GM19351 (cell line): ENCODE measurements at regions not wholly inside any gene's neighbourhood (a gene's known extent, or its start where the extent isn't known, plus 50 kb on each side); places are given as distances from the start of the nearest gene placed in this dataset.
"Not testable (repeated sequence)": the region's sequence is repeated elsewhere in the genome, so short reads cannot be mapped to it uniquely, and the experiment has no call there.

Experiments
- ATAC-seq: cut with Tn5 transposase; IDR thresholded peaks from one replicate; pipeline ENCODE4 v1.9.1; 2021; ENCODE audit warnings: mild to moderate bottlenecking, moderate library complexity; ENCODE audit not compliant: unreplicated experiment

DNA sequence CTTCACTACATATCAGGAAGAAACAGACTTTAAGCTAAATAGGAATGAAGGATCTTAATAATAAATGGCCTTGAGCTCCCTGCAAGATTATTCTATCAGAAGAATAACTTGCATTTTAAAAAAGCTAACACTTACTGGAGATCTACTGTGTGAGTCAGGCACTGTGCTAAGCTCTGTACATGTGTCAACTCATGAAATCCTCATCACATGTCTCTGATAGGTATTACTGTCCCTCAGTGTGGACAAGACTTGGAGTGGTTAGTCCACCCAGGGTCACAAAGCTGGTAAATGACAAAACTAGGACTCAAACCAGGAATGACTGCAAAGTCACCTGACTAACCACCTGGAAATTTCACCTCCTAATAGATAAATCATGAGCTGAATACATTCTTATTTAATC lies 57.1 kb upstream of the KCTD7 start:
- ATAC-seq: no peak

DNA sequence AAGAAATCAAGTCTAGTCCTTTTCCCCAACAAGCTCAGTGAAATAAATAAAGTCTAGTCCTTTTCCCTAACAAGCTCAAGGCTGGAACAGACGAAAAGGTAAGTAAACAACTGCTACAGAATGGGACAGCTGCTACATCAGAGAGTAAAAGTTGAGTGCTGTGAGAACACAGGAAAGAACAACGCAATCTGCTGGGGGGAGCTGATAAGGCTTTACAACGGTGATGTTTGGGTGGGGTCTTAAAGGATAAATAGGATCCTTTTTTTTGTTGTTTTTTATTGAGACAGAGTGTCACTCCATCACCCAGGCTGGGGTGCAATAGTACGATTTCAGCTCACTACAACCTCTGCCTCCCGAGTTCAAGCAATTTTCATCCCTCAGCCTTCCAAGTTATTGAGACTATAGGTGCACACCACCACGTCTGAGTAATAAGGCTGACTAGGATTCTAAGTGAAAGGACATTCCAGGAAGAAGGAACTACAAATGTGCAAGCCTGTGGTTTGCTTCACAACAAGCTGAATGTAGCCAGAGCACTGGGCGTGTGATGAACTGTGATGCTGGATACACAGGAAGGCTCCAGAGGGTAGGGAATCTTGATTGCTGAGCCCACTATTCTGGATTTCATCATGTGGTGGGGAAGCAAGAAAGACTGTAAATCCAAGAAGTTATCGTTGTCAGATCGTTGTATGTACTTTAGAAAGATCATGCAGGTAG lies 54.7 kb upstream of the KCTD7 start:
- not testable (repeated sequence) for ATAC-seq

DNA sequence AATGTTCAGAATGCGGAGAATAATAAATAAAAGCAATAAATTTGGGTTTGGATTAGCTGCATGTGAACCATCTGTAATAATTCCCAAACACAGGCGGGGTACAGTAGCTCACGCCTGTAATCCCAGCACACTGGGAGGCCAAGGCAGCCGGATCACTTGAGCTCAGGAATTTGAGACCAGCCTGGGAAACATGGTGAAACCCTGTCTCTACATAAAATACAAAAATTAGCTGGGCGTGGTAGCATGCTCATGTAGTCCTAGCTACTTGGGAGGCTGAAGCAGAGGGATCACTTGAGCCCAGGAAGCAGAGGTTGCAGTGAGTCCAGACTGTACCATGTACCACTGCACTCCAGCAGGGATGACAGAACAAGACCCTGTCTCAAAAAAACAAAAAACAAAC lies 53.9 kb upstream of the KCTD7 start:
- not testable (repeated sequence) for ATAC-seq

DNA sequence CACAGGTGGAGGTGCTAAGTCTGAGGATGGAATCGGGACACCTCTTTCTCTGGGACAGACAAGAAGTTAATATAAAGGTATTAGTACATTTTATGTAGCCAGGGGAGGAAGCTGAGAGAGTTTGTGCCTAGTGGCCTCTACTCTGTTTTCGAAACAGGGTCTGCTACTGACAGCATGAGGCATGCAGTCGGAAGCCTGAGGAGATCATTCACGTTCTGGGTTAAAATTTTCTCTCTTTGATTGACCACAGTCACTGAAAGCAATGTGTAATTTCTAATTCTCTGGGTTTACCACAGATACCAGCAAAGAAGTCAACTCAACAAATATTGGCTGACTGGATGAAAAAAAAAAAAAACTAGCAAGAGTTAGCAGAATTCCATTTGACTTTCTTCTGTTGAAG lies 53.3 kb upstream of the KCTD7 start:
- ATAC-seq: no peak

DNA sequence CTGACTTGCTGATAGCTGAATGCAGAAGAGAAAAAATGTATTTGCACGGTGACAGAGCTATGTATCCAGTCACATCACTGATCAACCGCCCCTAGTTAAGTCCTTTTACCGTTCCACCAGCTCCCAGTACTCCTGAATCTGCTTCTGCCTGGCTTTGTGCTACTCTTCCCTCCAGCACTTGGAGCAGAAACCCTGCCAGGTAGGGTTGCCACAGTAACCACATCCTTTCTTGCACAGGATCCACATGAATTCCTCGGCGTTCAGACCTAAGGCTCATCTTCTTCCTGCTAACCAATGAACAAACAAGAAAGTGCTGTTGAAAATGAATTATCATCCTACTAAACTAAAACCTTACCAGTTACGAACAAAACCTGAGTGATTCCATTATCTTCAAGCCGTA lies 52.0 kb upstream of the KCTD7 start:
- ATAC-seq: no peak
